Lower leg skin (tissue), 3 donors: ENCODE measurements at regions not wholly inside any gene's neighbourhood (a gene's known extent, or its start where the extent isn't known, plus 50 kb on each side); places are given as distances from the start of the nearest gene placed in this dataset.

Experiments used
- POLR2A ChIP-seq, 2 donors: fragments of 450-650 bp; IDR thresholded peaks; one replicate each; pipeline ENCODE4 v1.6.1; 2016 to 2017; ENCODE audit warnings: antibody characterized with exemption in 2 of 2, mild to moderate bottlenecking in 1 of 2, moderate library complexity in 1 of 2
- TF ChIP-seq, protein P1 (sequence below), 3 donors: fragments of 450-650 bp; IDR thresholded peaks; one replicate each; pipeline ENCODE4 v1.5.1; 2016; ENCODE audit warnings: antibody characterized with exemption in 3 of 3, mild to moderate bottlenecking in 3 of 3, moderate library complexity in 2 of 3

GRCh38 chr13:40442826-40443225 lies 223.6 kb downstream of the FOXO1 start:
- TF ChIP-seq, protein P1, sequence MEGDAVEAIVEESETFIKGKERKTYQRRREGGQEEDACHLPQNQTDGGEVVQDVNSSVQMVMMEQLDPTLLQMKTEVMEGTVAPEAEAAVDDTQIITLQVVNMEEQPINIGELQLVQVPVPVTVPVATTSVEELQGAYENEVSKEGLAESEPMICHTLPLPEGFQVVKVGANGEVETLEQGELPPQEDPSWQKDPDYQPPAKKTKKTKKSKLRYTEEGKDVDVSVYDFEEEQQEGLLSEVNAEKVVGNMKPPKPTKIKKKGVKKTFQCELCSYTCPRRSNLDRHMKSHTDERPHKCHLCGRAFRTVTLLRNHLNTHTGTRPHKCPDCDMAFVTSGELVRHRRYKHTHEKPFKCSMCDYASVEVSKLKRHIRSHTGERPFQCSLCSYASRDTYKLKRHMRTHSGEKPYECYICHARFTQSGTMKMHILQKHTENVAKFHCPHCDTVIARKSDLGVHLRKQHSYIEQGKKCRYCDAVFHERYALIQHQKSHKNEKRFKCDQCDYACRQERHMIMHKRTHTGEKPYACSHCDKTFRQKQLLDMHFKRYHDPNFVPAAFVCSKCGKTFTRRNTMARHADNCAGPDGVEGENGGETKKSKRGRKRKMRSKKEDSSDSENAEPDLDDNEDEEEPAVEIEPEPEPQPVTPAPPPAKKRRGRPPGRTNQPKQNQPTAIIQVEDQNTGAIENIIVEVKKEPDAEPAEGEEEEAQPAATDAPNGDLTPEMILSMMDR (IDR thresholded peaks at IDR 0.05): no peak
- TF ChIP-seq POLR2A (IDR thresholded peaks at IDR 0.05): no peak
